Stimulated activated CD8-positive, alpha-beta memory T cell treated with anti-CD3 and anti-CD28 coated beads, Interleukin-7, amount 100 ng/mL, for 48 hours (primary cell): ENCODE measurements at regions not wholly inside any gene's neighbourhood (a gene's known extent, or its start where the extent isn't known, plus 50 kb on each side); places are given as distances from the start of the nearest gene placed in this dataset.

ENCODE experiments used
- DNase-seq, 2 donors: peaks; one replicate each; pipeline ENCODE4 v3.0.0-alpha.2; 2020; ENCODE audit warnings: low read depth in 1 of 2; ENCODE audit errors: extremely low read depth in 1 of 2

DNA sequence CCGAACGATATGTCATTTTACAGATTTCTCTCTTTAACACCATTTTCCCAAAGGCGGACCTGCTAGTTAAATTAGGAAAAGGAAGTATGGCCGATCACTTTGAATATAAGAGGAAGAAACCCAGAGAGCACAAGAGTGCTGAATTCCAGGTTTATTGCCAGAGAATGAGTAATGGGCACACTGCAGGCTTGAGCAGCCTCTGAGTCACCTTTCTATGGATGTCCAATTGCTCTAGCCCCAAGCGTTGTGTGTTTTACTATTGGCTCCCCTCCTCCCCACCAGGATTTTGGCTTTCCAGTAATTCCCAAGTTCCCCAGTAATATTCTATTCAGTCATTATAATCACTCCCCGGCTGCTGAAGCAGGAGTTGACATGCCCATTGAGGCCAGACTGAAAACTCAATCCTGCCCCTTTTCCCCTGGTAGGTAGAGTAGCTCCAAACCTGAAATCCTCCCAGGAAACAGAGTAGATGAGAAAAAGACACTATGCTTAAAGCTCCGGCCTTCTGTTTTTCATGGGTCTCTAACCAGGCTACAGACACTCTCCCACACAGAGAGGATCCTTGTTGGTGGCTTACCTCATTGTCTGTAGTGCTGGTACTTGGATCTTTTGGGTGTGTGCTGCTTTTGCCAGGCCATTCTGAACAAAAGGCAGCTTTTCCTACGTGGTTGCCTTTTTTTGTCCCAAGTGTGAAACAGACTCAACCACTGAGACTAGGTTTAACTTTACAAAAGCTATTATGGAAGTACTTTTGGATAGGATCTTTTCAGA, 704.3 kb upstream of the FLRT2 start:
- no peak for DNase-seq

DNA sequence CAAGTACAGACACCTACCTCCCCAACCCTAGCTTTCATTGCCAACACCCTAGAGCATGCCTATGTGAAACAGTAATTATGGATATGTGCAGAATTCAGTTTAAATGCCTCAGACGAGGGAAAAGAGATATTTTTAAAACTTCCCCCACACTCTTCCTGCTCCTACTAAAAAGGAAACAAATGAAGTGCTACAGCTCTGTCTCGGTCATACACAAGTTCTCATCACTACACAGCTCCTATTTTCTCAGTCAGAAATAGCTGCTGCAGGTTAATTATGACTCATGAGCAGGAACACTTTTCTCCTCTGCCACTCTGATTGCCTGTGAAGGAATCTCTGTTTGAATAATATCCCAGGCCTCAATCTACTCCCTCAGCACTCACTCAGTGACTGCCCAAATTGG, 703.6 kb upstream of the FLRT2 start:
- no peak for DNase-seq

DNA sequence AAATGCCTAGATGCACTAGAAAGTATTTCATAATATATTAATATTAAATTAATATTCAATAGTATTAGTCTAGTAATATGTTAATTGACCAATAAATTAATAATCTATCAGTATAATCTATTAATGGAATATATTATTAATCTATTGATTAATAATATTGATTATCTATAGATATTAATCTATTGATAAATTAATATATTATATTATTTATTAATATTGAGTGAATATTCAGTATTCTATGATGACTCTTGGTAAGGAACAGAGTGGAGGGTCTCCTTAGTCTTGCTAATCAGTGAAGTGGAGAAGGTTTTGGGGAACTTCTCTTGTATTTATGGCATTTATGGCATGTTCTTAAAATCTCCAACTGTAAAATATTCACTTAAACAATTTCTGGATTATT, 679.3 kb upstream of the FLRT2 start:
- DNase-seq = no peak

DNA sequence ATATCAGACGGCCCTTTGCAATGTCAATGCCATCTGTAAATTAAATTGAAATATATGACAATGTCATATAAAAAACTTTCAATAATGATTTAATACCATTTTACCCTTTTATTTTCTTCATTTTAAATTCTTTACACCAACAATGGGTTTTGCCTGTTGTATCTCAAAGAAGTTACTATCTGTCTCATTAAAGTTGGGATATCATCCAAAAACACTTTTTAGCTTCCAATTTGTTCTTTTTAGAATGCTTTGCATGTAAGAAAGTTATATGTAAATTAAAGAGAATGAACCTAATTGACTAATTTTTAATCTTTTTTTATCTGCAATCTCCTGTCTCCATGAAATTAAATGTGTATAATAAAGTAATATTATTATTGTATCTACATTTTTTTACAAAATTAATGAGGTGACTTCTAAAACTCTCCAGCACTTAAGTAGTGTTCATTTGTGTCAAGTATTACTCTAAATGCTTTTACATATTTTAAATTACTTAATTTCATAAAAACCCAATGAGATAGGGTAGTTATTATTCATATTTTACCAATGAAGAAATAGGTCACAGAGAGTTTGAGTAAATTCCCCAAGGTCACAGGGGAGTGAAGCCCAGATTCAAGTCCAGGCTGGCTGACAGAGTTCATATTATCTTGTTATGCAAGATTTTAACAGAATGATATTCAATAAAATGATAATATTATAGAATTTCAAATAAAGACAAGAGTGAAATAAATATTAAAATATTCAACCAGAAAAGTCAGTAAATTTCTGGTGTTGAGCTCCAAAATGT, 673.0 kb upstream of the FLRT2 start:
- DNase-seq = no peak

DNA sequence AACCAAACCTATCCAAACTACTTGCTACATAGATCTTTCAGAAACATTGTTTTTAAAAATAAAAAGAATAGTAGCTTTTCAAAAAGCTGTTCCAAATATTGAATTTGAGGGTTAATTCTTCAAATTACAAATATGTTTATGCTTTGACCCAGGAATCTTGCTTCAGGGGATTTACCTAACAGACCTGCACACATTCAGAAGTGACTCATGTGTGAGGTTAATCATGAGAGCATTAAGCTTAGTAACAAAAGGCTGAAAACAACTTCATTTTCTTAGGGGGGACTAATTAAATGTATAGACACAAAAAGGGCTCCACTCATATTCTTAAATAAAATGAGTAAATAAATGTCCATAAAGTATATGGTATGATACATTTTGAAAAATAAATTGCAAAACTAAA, 672.4 kb upstream of the FLRT2 start:
- DNase-seq = no peak

DNA sequence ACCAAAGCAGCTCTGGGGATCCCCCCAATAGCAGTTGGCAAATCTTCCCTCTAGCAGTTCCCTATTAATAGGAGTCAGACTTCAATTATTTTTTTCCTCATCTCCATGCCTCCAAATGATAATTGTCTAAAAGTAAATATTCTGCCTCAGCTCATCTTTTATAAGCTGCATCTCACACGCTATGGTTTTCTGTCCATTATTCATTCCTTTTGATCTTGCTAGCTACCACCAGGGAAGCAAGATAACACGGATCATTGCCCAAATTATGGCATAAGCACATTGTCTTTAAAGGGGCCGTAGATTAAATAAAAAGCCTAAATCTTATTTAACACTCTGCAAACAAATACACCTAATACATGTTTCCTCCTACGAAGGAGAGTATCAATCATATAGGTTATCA, 670.8 kb upstream of the FLRT2 start:
- no peak for DNase-seq

DNA sequence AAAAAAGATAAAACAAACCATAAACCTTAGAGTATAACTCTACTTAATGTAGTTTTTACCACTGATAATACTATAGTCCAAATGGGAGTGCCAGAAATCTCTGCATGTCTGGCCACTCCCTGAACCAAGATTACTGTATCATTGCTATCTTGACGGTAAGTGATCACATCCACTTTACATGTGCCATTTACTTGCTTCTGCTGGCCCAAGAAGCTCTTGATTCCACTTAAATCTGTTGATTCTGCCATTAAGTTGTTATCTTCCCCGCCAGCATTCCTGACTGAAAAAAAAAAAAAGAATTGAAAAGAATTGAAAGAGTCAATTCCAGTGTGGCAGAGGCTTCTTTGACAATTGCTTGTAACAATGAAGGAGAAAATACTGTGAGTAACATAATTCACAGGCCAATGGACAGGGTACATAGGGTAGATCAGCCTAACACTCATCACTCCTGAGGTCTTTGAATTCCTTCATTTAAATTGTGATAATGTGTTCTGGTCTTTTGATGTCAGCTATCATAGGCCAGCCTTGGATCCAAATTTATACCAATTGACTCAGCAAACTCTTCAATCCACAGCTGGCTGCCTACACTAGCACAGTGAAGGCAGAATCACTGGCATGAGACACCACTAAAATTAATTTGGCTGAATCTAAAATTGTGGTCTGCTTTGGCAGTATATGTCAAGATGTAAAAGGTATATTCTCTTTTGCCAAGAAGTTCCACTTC, 665.2 kb upstream of the FLRT2 start:
- no peak for DNase-seq

DNA sequence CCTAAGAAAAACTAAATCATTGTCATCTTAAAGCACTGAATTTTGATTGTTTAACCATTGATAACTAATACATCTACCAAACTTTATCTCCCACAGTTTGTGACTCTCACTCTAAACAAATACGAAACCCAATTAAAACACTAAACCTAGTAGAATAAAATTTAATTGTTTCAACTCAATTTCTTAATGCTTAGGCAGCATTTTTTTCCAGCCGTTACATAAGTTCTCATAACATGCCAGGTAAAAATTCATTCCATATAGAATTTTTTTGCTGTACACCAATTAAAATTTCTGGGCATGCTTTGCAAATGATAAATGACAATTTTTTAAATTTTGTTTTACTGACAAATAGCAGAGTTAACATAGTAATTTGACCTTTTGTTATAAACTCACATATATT, 658.2 kb upstream of the FLRT2 start:
- no peak for DNase-seq

DNA sequence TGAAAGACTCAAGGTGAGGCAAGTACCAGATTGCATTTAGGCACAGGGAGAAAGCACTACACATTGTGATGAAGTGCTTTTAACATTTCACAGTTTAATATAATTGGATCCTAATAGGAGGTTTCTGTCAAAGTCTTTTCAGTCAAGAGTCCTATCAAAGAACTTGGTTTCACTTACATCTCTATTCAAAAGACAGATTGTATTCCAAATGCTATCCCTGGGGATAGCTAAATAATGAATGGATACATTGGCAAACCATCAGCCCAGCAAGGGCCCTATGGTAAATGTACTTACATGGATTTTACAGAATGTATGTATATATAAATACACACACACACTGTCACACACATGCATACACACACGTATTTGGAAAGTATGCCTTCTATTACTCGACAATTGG, 655.5 kb upstream of the FLRT2 start:
- no peak for DNase-seq

DNA sequence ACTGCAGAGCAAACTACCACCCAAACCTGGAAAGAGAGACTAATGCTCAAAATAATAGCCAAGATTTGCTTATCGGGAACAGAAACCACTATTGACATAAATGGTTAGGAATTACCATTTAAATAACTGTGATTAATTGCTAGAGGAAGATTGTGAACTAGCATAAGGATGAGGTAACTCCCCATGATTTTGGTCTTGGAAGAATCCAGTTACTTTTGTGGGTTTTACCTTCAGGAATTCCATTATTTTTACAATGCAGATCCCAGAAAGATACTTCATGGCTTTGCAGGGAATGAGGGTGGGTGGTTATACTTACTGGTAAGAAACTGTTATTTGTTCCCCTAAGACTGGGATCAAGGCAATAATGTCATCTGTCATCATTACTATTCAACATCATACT, 652.9 kb upstream of the FLRT2 start:
- no peak for DNase-seq

DNA sequence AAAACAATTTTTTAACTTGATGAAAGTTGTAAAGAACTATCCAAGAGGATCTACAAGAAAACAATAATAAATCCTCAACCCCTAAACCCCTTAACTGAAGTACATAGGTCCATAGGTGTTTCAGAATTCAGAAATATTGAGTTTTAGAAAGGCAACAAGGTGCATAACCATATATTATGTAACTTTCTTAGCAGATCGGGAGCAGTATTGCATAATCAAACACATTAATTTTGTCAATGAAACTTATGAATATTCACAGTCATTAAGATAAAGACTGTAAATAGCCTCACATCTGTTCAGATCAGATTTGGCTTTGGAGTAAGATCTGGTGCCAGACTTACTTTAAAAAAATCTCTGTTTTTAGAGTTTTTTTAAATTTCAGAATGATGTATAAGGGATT, 647.1 kb upstream of the FLRT2 start:
- DNase-seq = no peak

DNA sequence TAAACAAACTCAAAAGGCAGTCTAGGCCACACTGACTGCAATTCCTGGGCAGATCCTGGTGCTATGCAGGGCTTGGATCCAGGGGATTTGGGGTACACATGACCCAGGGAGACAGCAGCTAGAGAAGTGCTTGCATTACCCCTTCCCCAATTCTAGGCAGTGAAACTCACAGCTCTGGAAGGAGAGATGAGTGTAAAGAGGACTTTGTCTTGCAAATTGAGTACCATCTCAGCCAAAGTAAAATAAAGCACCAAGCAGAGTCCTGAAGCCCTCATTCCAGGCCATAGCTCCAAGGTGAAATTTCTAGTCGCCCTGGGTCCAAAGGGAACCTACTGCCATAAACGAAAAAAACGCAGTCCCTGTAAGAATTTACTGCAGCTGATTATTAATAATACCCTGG, 644.9 kb upstream of the FLRT2 start:
- DNase-seq = no peak

DNA sequence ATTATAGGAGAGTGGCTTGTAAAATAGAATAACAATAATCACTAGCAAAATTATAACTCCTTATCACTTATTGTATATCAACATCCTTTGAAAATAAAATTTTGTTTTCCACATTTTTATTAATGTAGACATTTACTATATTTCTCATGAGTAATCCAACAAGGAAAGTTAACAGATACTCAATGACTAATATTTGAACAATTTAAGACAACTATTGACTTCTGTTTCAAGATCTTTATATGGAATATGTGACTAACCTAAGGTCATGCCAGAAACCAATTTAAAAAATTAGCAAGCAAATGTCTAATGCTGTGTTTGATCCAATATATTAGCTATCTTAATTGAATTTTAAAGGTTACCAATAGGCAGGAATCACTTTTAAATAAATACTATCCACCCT, 638.5 kb upstream of the FLRT2 start:
- no peak for DNase-seq

DNA sequence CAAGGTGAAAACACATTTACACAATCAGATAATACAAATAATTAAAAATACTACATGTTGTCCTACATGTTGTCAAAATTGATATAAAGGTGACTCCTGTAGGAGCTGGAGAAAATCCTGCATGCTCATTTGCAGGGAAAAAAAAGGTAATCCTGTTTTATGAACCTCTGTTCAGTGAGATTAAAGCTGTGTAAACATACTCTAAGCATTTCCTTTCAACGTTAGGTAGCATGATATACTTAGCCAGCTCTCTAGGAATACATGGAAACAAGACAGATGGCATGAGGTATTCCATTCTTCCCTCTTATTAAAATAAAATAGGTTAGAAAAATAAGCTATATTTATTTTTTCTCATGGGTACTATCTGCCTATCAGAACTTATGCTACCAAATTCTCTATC, 635.7 kb upstream of the FLRT2 start:
- DNase-seq = no peak

DNA sequence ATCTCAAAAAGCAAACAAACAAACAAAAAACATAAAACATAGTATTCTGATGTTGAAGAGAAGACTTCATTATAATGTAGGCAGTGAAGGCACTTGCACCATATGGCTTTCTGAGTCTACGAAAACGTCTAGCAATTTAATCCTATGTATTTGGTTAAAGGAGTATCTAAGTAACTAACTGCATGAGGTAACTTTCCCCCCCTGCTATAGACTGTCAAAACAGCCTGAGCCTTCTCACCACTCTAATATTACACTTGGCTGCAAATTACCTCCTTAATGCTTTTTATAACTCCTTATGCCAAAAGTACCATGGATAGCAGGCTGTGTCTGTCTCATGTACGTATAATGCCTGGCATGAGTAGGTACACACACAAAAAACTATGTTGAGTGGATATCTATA, 607.6 kb upstream of the FLRT2 start:
- no peak for DNase-seq

DNA sequence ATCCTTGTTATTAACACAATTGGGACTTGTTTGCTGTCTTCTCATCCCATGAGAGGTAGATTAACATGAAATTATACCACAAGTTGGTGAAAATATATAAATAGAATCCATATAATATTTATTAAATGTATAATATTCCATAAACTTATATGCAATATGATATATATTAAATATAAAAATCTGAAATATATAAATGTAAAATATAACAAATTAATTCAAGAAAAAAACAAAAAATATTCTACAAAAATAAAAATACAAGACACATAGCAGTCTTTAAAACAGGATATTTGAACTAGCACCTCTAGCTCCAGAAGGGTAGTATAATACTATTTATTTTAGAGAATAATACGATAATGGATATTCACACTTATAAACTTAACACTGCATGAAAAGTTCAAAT, 603.3 kb upstream of the FLRT2 start:
- DNase-seq = no peak

DNA sequence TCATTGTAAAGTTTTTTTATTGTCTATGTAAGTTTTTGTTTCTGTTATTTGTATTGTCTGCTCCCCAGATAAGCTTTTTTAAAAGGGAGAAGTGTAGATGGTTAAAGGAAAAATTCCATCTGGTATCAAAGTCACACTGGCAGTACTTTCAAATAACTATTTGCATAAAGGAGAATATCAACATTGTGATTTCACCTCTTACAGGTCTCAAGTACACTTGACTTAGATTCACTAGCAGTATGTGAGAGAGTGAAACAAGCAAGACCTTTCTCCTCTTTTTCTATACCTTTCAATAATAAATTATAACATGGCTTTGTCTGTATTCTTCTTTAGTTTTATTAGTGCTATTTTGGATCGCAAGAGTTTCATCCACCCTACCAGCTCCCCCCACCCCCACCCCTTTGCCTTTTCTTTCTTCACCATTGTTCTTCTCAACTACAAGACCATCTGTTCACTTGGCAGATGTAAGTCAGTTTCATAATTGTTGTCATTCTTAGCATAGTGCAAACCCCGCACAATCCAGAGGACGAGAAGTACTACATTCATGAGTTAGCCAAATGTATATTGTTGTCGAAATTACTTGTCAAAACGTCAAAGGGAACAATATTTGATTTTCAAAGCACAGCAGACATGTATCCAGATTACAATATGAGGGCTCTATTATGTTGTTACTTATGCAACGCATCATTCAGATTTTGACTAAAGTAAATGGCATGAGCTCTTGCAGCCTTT, 602.7 kb upstream of the FLRT2 start:
- no peak for DNase-seq

DNA sequence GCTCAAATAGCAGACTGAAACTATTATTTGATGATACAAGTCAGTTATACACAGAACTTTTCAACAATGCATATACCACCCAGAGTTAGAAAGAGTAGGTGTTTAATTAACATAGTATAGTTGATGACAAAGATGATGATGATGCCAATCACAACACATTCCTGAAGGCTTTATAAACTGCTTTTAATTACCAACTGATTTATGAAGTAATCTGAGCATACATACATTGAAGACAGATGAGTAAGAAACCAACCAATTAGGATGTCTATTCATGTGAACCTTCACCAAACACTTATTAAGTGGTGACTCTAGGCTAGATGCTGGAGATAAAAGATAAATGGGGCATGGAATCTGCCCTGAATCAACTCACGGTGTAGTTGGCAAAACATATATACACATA, 600.9 kb upstream of the FLRT2 start:
- no peak for DNase-seq

DNA sequence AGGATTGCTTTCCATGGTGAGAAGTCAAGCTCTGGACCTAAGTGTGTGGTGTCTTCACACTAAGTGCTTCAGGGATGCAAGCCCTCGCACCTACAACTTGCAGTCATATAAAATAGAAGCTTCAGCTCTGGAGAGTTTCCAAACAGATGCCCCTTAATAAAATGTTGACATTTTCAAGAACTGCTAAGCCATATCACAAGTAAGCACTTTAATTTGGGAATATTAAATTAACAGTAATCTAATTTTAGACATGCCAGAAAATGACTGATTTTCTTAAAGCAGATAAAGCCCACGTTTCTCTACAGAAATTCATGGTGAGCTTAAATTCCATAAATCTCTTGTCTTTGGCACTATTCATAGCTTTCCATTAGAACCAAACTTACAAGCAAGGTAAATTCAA, 600.1 kb upstream of the FLRT2 start:
- DNase-seq = no peak

DNA sequence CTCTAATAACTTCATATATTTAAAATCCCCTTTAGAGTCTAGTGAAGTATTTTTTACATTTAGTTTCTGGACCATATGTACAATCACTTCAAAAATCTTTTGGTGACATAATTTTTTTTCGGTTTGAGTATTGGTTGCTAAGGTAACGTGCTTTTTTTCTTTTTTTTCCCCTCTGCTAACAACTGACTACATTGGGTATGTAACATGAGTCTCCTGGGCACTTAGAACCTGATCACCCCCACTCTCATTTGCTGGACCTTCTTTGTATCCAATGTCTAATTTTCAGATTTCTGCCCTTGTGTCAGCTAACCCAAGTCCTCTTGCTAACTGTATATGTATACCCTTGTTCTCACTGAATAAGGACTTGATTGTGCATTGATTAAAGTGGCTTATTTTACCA, 592.9 kb upstream of the FLRT2 start:
- DNase-seq = no peak

DNA sequence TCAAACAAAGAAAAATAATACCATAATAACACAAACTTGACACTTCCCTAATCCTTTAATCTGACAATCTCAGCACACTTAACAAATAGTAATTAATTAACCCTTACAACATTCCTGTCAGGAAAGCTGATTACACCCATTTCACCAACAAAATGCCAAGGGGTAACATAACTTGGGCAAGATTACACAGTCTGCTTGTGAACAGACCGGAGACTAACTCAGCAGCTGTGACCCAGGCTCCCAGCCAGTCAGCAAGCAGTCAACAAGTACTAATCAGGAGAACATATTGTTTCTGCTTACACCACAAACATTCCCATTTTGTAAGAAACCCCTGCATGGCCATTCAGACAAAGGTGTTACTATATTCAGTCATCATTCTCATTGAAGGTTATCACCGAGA, 592.5 kb upstream of the FLRT2 start:
- DNase-seq = no peak
